Mesenchymal stem cell (in vitro differentiated cells and primary cell): ENCODE measurements at regions not wholly inside any gene's neighbourhood (a gene's known extent, or its start where the extent isn't known, plus 50 kb on each side); places are given as distances from the start of the nearest gene placed in this dataset.

Experiments
- DNase-seq: peaks from one replicate; pipeline ENCODE4 v3.0.0-alpha.2; 2013
- H2AFZ ChIP-seq: one replicate; pipeline ENCODE4 v1.6.1; 2013; ENCODE audit warnings: low read depth, mild to moderate bottlenecking, control low read depth, inconsistent platforms, low read length, moderate library complexity
- H2AK5ac ChIP-seq: 2 replicates; pipeline ENCODE4 v1.6.1; 2013; ENCODE audit warnings: low read length, moderate library complexity, mild to moderate bottlenecking, inconsistent platforms; ENCODE audit not compliant: severe bottlenecking
- H2BK120ac ChIP-seq: one replicate; pipeline ENCODE4 v1.6.1; 2013; ENCODE audit warnings: low read depth, mild to moderate bottlenecking, inconsistent platforms, low read length, moderate library complexity
- H2BK12ac ChIP-seq, 2 experiments: one replicate each; pipeline ENCODE4 v1.6.1; 2013; ENCODE audit warnings: inconsistent platforms in 2 of 2, low read length in 2 of 2, mild to moderate bottlenecking in 2 of 2, moderate library complexity in 2 of 2, control low read depth in 1 of 2
- H2BK15ac ChIP-seq: one replicate; pipeline ENCODE4 v1.6.1; 2013; ENCODE audit warnings: mild to moderate bottlenecking, low read depth, inconsistent platforms; ENCODE audit not compliant: poor library complexity, severe bottlenecking
- H2BK5ac ChIP-seq: 2 replicates; pipeline ENCODE4 v1.6.1; 2013; ENCODE audit warnings: low read depth, mild to moderate bottlenecking, low read length, control low read depth, inconsistent platforms; ENCODE audit not compliant: poor library complexity, severe bottlenecking
- H3K14ac ChIP-seq, 2 experiments: one replicate each; pipeline ENCODE4 v1.6.1; 2013; ENCODE audit warnings: inconsistent platforms in 2 of 2, low read length in 2 of 2, control low read depth in 1 of 2, mild to moderate bottlenecking in 1 of 2, moderate library complexity in 1 of 2
- H3K18ac ChIP-seq, 2 experiments: one replicate each; pipeline ENCODE4 v1.6.1; 2013; ENCODE audit warnings: inconsistent platforms in 2 of 2, low read length in 2 of 2, control low read depth in 1 of 2, low read depth in 1 of 2, mild to moderate bottlenecking in 1 of 2
- H3K23ac ChIP-seq, 2 experiments: one replicate each; pipeline ENCODE4 v1.6.1; 2013; ENCODE audit warnings: inconsistent platforms in 2 of 2, low read length in 2 of 2, mild to moderate bottlenecking in 2 of 2, moderate library complexity in 2 of 2, control low read depth in 1 of 2
- H3K27ac ChIP-seq: 2 replicates; pipeline ENCODE4 v1.5.1; 2013; ENCODE audit warnings: mild to moderate bottlenecking, moderate library complexity, low read length, control low read depth, inconsistent platforms; ENCODE audit not compliant: poor library complexity, severe bottlenecking
- H3K27me3 ChIP-seq, 2 experiments: 2 replicates each; pipeline versions ENCODE4 v1.6.1 to v1.7.0; 2013; ENCODE audit warnings: low read length in 2 of 2, mild to moderate bottlenecking in 2 of 2, moderate library complexity in 2 of 2, control low read depth in 1 of 2, inconsistent platforms in 1 of 2; ENCODE audit not compliant: control insufficient read depth in 1 of 2, insufficient read depth in 1 of 2
- H3K36me3 ChIP-seq, 2 experiments: 2 replicates each; pipeline versions ENCODE4 v1.6.1 to v1.7.0; 2013; ENCODE audit warnings: low read length in 2 of 2, control low read depth in 1 of 2, inconsistent platforms in 1 of 2, low read depth in 1 of 2, mild to moderate bottlenecking in 1 of 2; ENCODE audit not compliant: insufficient read depth in 2 of 2, control insufficient read depth in 1 of 2
- H3K4ac ChIP-seq, 2 experiments: one replicate each; pipeline ENCODE4 v1.6.1; 2013; ENCODE audit warnings: inconsistent platforms in 2 of 2, low read length in 2 of 2, mild to moderate bottlenecking in 2 of 2, moderate library complexity in 2 of 2, control low read depth in 1 of 2, low read depth in 1 of 2
- H3K4me1 ChIP-seq: 2 replicates; pipeline ENCODE4 v1.6.1; 2013; ENCODE audit warnings: low read depth, low read length, control low read depth; ENCODE audit not compliant: control insufficient read depth, insufficient read depth
- H3K4me2 ChIP-seq: 2 replicates; pipeline ENCODE4 v1.6.1; 2013; ENCODE audit warnings: low read length, mild to moderate bottlenecking, inconsistent platforms; ENCODE audit not compliant: poor library complexity, severe bottlenecking
- H3K4me3 ChIP-seq, 2 experiments: 2 replicates each; pipeline versions ENCODE4 v1.5.1 to v1.7.0; 2013; ENCODE audit warnings: low read length in 2 of 2, mild to moderate bottlenecking in 2 of 2, control low read depth in 1 of 2, low read depth in 1 of 2; ENCODE audit not compliant: insufficient read depth in 1 of 2
- H3K79me1 ChIP-seq: replicated peaks from 2 replicates; pipeline ENCODE4 v1.6.1; 2013; ENCODE audit warnings: mild to moderate bottlenecking, control low read depth, low read length, inconsistent platforms; ENCODE audit not compliant: poor library complexity, severe bottlenecking
- H3K9ac ChIP-seq: 2 replicates; pipeline ENCODE4 v1.7.0; 2013; ENCODE audit warnings: mild to moderate bottlenecking, low read length, moderate library complexity
- H3K9me3 ChIP-seq: 2 replicates; pipeline ENCODE4 v1.7.0; 2013; ENCODE audit warnings: mild to moderate bottlenecking, low read length; ENCODE audit not compliant: control insufficient read depth
- H4K8ac ChIP-seq: one replicate; pipeline ENCODE4 v1.6.1; 2013; ENCODE audit warnings: inconsistent platforms, mild to moderate bottlenecking, low read length, moderate library complexity
- H4K91ac ChIP-seq: one replicate; pipeline ENCODE4 v1.6.1; 2013; ENCODE audit warnings: mild to moderate bottlenecking, low read length, inconsistent platforms
- WGBS: methylation state at CpG from one replicate; pipeline ENCODE4 v1.1.7; 2013; ENCODE audit warnings: mixed read lengths; 5-methylcytosine and 5-hydroxymethylcytosine counted together

DNA sequence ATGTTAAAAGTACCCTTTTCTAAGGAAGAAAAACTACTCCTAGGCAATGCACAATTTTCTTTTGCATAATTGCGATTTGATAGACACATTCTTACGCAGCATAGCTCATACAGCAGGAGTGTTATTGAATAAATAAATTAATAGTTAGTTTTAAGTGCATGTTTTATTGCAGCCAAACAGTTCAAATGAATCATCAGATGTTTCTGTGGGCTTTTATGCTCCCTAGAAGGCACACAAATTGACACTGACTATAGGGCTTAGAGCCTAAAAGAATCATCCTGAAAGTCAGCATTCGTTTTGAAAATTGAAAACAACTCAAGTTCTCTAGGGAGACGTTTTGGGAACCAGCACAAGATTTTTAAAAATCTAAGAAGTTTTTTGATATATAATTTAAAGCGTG lies 411.9 kb downstream of the HLX start:
- H2AK5ac ChIP-seq, result no peak overlapping the region
- WGBS, result 94% methylated on average over 2 of the region's 5 CpGs
- no peaks in the 10 kb centered on the region for H3K9me3 ChIP-seq
- no peak overlapping the region for H3K4ac ChIP-seq
- no peak overlapping the region for H4K8ac ChIP-seq
- H2BK12ac ChIP-seq, result no peak overlapping the region
- H3K9ac ChIP-seq, result no peak overlapping the region
- H3K18ac ChIP-seq, result no peak overlapping the region
- DNase-seq, result no peak
- peaks cover 2% of the 10 kb centered on the region for H3K4me1 ChIP-seq
- H3K4me3 ChIP-seq, result no peak overlapping the region
- H2AFZ ChIP-seq, result no peak overlapping the region
- no peak overlapping the region for H3K4me2 ChIP-seq
- no peak overlapping the region for H3K14ac ChIP-seq
- no peak overlapping the region for H2BK15ac ChIP-seq
- H3K27me3 ChIP-seq, result no peaks in the 10 kb centered on the region
- no peaks in the 10 kb centered on the region for H3K79me1 ChIP-seq
- no peak overlapping the region for H3K27ac ChIP-seq
- no peaks in the 10 kb centered on the region for H3K36me3 ChIP-seq
- no peak overlapping the region for H4K91ac ChIP-seq
- no peak overlapping the region for H3K23ac ChIP-seq
- H2BK5ac ChIP-seq, result no peak overlapping the region
- H2BK120ac ChIP-seq, result no peak overlapping the region

DNA sequence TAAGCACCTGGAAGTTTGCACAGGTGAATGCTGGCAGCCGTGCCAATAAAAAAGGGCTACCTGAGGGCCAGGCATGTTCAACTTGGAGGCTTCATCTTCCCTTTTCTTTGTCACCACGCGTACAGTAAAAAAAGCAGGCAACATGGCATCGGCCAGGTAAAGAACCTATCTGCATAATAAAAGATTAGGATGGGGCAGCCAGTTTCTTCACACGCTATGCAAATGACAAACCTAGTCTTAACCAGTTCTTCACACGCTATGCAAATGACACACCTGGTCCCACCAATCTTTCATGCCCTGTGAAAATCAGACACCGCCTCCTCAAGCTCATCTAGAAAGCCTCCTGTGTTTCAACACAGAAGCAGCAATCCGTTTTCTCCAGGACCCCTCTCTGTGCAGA lies 413.4 kb downstream of the HLX start:
- Histone ChIP-seq H3K9me3 (no peaks in the 10 kb centered on the region), H3K9ac (no peak overlapping the region), H3K18ac (no peak overlapping the region), H3K4me3 (no peak overlapping the region), H3K23ac (no peak overlapping the region), H2BK120ac (peak overlapping the region; percentile 19), H2AFZ (no peak overlapping the region), H3K4me1 (no peaks in the 10 kb centered on the region), H3K4me2 (no peak overlapping the region), H2BK5ac (no peak overlapping the region), H3K14ac (no peak overlapping the region), H2BK12ac (peak overlapping the region in 1 of 2 experiments; percentile 39), H4K8ac (no peak overlapping the region), H3K4ac (no peak overlapping the region), H2AK5ac (no peak overlapping the region), H4K91ac (no peak overlapping the region), H2BK15ac (no peak overlapping the region), H3K36me3 (no peaks in the 10 kb centered on the region), H3K79me1 (no peaks in the 10 kb centered on the region), H3K27ac (no peak overlapping the region), H3K27me3 (no peaks in the 10 kb centered on the region)
- DNase-seq, result no peak
- WGBS, result 92% methylated on average over 7 of the region's 8 CpGs

DNA sequence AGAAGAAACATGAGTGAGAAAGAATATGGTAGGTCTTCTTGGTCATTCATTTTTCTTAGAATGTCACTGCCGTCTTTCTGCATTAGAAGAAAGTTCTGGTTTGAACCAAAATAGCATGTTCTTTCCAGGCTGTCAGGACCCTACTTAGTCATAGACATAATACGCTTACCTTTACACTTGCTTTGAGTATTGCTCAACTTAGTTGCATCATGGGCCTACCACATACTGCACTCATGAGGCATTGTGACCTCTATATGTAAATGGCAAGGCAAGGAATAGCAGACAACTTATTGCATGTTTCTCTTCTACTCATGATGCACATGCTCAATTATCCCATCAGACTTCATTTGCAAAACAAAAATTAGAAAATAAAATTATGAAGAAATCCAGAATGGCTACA lies 415.0 kb downstream of the HLX start:
- H2BK5ac ChIP-seq, result no peak overlapping the region
- no peaks in the 10 kb centered on the region for H3K4me1 ChIP-seq
- no peak overlapping the region for H2AFZ ChIP-seq
- no peak overlapping the region for H3K23ac ChIP-seq
- no peak overlapping the region for H3K27ac ChIP-seq
- H2BK120ac ChIP-seq, result no peak overlapping the region
- H3K4ac ChIP-seq, result no peak overlapping the region
- H2AK5ac ChIP-seq, result no peak overlapping the region
- peak; percentile 74 for DNase-seq
- 88% methylated on average over 2 of the region's 2 CpGs for WGBS
- no peak overlapping the region for H3K4me2 ChIP-seq
- H3K18ac ChIP-seq, result no peak overlapping the region
- no peak overlapping the region for H4K91ac ChIP-seq
- no peak overlapping the region for H3K4me3 ChIP-seq
- H3K36me3 ChIP-seq, result no peaks in the 10 kb centered on the region
- no peaks in the 10 kb centered on the region for H3K27me3 ChIP-seq
- H2BK12ac ChIP-seq, result no peak overlapping the region
- no peak overlapping the region for H4K8ac ChIP-seq
- no peaks in the 10 kb centered on the region for H3K79me1 ChIP-seq
- H3K9ac ChIP-seq, result no peak overlapping the region
- H3K9me3 ChIP-seq, result no peaks in the 10 kb centered on the region
- no peak overlapping the region for H2BK15ac ChIP-seq
- no peak overlapping the region for H3K14ac ChIP-seq

DNA sequence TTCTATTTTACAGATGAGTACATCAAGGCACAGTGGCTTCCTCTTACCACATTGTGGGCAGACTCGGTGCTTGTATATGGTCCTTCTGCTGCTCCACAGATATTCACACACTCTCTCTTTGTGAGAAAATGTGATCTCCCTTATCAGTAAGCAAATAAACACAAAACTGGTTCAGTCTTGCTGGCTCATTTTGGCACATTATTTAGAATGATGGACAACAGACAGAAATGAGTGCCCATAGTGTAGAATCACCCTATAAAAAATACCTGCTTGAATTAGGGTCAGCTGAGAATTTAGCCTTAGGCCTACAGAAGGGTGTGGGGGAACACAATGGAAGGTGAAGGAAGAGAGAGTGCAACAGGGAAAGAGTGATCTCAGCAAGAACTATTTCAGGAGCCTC lies 423.1 kb downstream of the HLX start:
- no peak overlapping the region for H3K27ac ChIP-seq
- no peak overlapping the region for H2BK5ac ChIP-seq
- H3K9me3 ChIP-seq, result no peaks in the 10 kb centered on the region
- H3K4me3 ChIP-seq, result no peak overlapping the region
- no peak overlapping the region for H3K18ac ChIP-seq
- H2AFZ ChIP-seq, result no peak overlapping the region
- no peak overlapping the region for H3K23ac ChIP-seq
- no peak overlapping the region for H4K91ac ChIP-seq
- no peak overlapping the region for H3K4ac ChIP-seq
- H3K27me3 ChIP-seq, result no peaks in the 10 kb centered on the region
- H2BK12ac ChIP-seq, result no peak overlapping the region
- no peak overlapping the region for H2BK15ac ChIP-seq
- no peak overlapping the region for H3K14ac ChIP-seq
- H3K79me1 ChIP-seq, result no peaks in the 10 kb centered on the region
- H3K4me2 ChIP-seq, result no peak overlapping the region
- H3K4me1 ChIP-seq, result peaks cover 5% of the 10 kb centered on the region
- H3K9ac ChIP-seq, result no peak overlapping the region
- no peak overlapping the region for H2AK5ac ChIP-seq
- no peak overlapping the region for H2BK120ac ChIP-seq
- no peaks in the 10 kb centered on the region for H3K36me3 ChIP-seq
- H4K8ac ChIP-seq, result no peak overlapping the region
- no CpG with 5 or more reads among the region's 1 CpG for WGBS
- DNase-seq, result no peak
